CD4-positive, alpha-beta T cell treated with Interleukin-17A for 1 hour (primary cell): ENCODE measurements at regions not wholly inside any gene's neighbourhood (a gene's known extent, or its start where the extent isn't known, plus 50 kb on each side); places are given as distances from the start of the nearest gene placed in this dataset.
"Not testable (repeated sequence)": the region's sequence is repeated elsewhere in the genome, so short reads cannot be mapped to it uniquely, and the experiment has no call there.

Source experiments
- DNase-seq: peaks from one replicate; pipeline ENCODE4 v3.0.0-alpha.2; 2020

- DNase-seq: no peak
These were observed 99.0 kb upstream of the CPEB2 start for GRCh38 chr4:14903321-14903720.

- no peak for DNase-seq
These were observed 95.5 kb upstream of the CPEB2 start for GRCh38 chr4:14906805-14907204.

GRCh38 chr4:14908635-14909034, 93.6 kb upstream of the CPEB2 start:
- DNase-seq: no peak

- DNase-seq: no peak
These were observed 91.9 kb upstream of the CPEB2 start for GRCh38 chr4:14910411-14910810.

GRCh38 chr4:14912426-14912825, 89.9 kb upstream of the CPEB2 start:
- no peak for DNase-seq

GRCh38 chr4:14915018-14915417, 87.3 kb upstream of the CPEB2 start:
- DNase-seq: no peak

- DNase-seq: no peak
These were observed 85.6 kb upstream of the CPEB2 start for GRCh38 chr4:14916554-14917297.

- no peak for DNase-seq
These were observed 85.0 kb upstream of the CPEB2 start for GRCh38 chr4:14917298-14917633.

- no peak for DNase-seq
These were observed 83.9 kb upstream of the CPEB2 start for GRCh38 chr4:14918336-14918735.

GRCh38 chr4:14919785-14920184, 82.5 kb upstream of the CPEB2 start:
- DNase-seq: no peak

- DNase-seq: no peak
These were observed 82.0 kb upstream of the CPEB2 start for GRCh38 chr4:14920237-14920636.

- no peak for DNase-seq
These were observed 81.4 kb upstream of the CPEB2 start for GRCh38 chr4:14920759-14921320.

GRCh38 chr4:14921781-14922180, 80.5 kb upstream of the CPEB2 start:
- not testable (repeated sequence) for DNase-seq

- no peak for DNase-seq
These were observed 78.0 kb upstream of the CPEB2 start for GRCh38 chr4:14924076-14924811.

- DNase-seq: no peak
These were observed 77.4 kb upstream of the CPEB2 start for GRCh38 chr4:14924812-14925344.

- DNase-seq: no peak
These were observed 76.8 kb upstream of the CPEB2 start for GRCh38 chr4:14925471-14925870.

- DNase-seq: no peak
These were observed 75.9 kb upstream of the CPEB2 start for GRCh38 chr4:14926368-14926767.

GRCh38 chr4:14928035-14928434, 74.2 kb upstream of the CPEB2 start:
- no peak for DNase-seq

GRCh38 chr4:14929669-14930068, 72.6 kb upstream of the CPEB2 start:
- no peak for DNase-seq

- no peak for DNase-seq
These were observed 67.4 kb upstream of the CPEB2 start for GRCh38 chr4:14934704-14935390.

GRCh38 chr4:14943749-14944148, 58.5 kb upstream of the CPEB2 start:
- DNase-seq: no peak

- no peak for DNase-seq
These were observed 49.9 kb upstream of the CPEB2 start for GRCh38 chr4:14952352-14952751.
